Smooth muscle cell (in vitro differentiated cells): ENCODE measurements at regions not wholly inside any gene's neighbourhood (a gene's known extent, or its start where the extent isn't known, plus 50 kb on each side); places are given as distances from the start of the nearest gene placed in this dataset.
"Not testable (repeated sequence)": the region's sequence is repeated elsewhere in the genome, so short reads cannot be mapped to it uniquely, and the experiment has no call there.

Experiments
- DNase-seq: peaks from one replicate; lab custom pipeline; 2025; ENCODE audit not compliant: unreplicated experiment; lab: John Stamatoyannopoulos, UW
- H2AFZ ChIP-seq: fragments of 200-600 bp; sonication (generic); 2 replicates; pipeline ENCODE4 v1.6.0; 2016; ENCODE audit warnings: antibody characterized with exemption, low read depth, mild to moderate bottlenecking
- H3F3A ChIP-seq: fragments of 200-600 bp; sonication (generic); 2 replicates; pipeline ENCODE4 v1.6.0; 2017; ENCODE audit warnings: antibody characterized with exemption, low read depth
- H3K27ac ChIP-seq: fragments of 200-600 bp; sonication (generic); 2 replicates; pipeline ENCODE4 v1.5.1; 2016; ENCODE audit warnings: low read depth, mild to moderate bottlenecking
- H3K27me3 ChIP-seq: fragments of 200-600 bp; sonication (generic); 2 replicates; pipeline ENCODE4 v1.6.1; 2016; ENCODE audit warnings: low read depth, mild to moderate bottlenecking
- H3K36me3 ChIP-seq: fragments of 200-600 bp; sonication (generic); 2 replicates; pipeline ENCODE4 v1.5.1; 2016; ENCODE audit warnings: low read depth
- H3K4me1 ChIP-seq: fragments of 200-600 bp; sonication (generic); 2 replicates; pipeline ENCODE4 v1.5.1; 2016; ENCODE audit warnings: low read depth
- H3K4me2 ChIP-seq: fragments of 200-600 bp; sonication (generic); 2 replicates; pipeline ENCODE4 v1.6.0; 2016; ENCODE audit warnings: mild to moderate bottlenecking
- H3K4me3 ChIP-seq: fragments of 200-600 bp; sonication (generic); 2 replicates; pipeline ENCODE4 v1.5.1; 2016; ENCODE audit warnings: mild to moderate bottlenecking
- H3K79me2 ChIP-seq: fragments of 200-600 bp; sonication (generic); 2 replicates; pipeline ENCODE4 v1.6.0; 2016; ENCODE audit warnings: low read depth, mild to moderate bottlenecking
- H3K9ac ChIP-seq: fragments of 200-600 bp; sonication (generic); 2 replicates; pipeline ENCODE4 v1.6.0; 2016; ENCODE audit warnings: low read depth
- H3K9me3 ChIP-seq: fragments of 200-600 bp; sonication (generic); replicated peaks from 2 replicates; pipeline ENCODE4 v1.5.1; 2016; ENCODE audit warnings: low read depth
- H4K20me1 ChIP-seq: fragments of 200-600 bp; sonication (generic); 2 replicates; pipeline ENCODE4 v1.6.0; 2016; ENCODE audit warnings: low read depth
- WGBS: methylation state at CpG from one replicate; pipeline ENCODE4 v1.1.7; 2016; ENCODE audit warnings: low lambda C conversion rate; 5-methylcytosine and 5-hydroxymethylcytosine counted together

DNA sequence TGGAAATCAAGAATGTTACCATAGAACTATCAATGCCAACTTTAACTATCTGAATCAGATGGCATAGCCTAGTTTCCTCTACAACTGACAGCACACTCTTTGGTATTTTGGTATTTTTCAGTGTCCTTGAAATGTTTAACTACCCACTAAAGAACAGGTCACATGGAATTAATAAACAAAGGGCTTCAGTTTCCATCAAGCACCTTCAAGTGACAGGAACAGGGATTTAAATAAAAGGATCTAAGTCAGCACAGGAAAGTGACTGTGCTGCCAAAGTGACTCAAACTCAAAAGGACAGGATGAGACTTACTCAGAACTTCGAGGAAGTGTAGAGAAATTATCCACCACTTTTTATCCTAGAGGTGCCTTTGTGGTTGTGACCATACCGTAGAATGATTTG, 117.7 kb downstream of the FAM72C start:
- WGBS: 65% methylated on average over 2 of the region's 2 CpGs
- not testable (repeated sequence) for H3K27me3 ChIP-seq, H3K9me3 ChIP-seq, H3K27ac ChIP-seq, H3K4me2 ChIP-seq, H2AFZ ChIP-seq, H3K9ac ChIP-seq, H3K36me3 ChIP-seq, DNase-seq, H3F3A ChIP-seq, H4K20me1 ChIP-seq, H3K79me2 ChIP-seq, H3K4me1 ChIP-seq, H3K4me3 ChIP-seq

DNA sequence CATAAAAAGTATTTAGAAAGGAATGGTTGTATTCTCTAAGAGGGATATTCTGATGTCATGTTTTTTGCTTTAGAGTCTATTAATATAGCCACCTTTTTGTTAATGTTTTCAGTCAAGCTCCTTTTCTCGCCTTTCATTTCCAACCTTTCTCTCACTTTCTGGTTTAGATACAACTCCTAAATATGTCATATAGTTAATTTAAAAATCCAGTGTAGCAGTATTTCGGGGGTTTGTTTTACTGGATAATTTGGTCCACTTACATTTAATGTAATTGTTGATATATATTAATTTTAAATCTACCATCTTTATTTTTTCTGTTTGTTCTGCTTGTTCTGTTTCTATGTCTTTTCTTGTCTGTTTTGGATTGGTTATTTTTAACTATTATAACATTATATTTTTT, 121.1 kb downstream of the FAM72C start:
- H3K27ac ChIP-seq, H2AFZ ChIP-seq, H3F3A ChIP-seq, H3K79me2 ChIP-seq, H3K9me3 ChIP-seq, H3K9ac ChIP-seq, H3K36me3 ChIP-seq, H3K4me3 ChIP-seq, H3K4me2 ChIP-seq, H3K4me1 ChIP-seq, DNase-seq, H3K27me3 ChIP-seq, H4K20me1 ChIP-seq: not testable (repeated sequence)
- 65% methylated on average over 2 of the region's 2 CpGs for WGBS

DNA sequence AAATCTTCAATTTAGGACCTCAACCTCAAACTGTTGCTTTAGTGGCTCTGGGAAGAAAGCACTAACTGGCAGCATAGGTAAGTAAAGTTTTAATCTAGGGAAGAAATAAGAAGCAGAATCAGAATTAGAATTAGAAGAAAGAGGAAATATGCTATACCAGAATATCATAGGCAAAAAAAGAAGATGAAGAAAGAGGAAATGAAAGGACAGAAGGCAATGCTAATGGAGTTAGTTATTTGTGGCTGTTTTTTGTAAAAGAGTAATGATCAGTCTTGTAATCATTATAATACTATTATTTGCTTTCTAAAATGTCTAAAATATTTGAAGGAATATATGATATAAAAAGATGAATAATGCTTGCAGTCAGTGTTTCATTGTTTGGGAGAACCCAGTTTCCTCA, 122.9 kb downstream of the FAM72C start:
- H3F3A ChIP-seq, H3K4me3 ChIP-seq, H3K27ac ChIP-seq, H3K36me3 ChIP-seq, H3K4me1 ChIP-seq, H3K9ac ChIP-seq, H3K4me2 ChIP-seq, DNase-seq, H4K20me1 ChIP-seq, H2AFZ ChIP-seq, H3K9me3 ChIP-seq, H3K79me2 ChIP-seq, H3K27me3 ChIP-seq: not testable (repeated sequence)

DNA sequence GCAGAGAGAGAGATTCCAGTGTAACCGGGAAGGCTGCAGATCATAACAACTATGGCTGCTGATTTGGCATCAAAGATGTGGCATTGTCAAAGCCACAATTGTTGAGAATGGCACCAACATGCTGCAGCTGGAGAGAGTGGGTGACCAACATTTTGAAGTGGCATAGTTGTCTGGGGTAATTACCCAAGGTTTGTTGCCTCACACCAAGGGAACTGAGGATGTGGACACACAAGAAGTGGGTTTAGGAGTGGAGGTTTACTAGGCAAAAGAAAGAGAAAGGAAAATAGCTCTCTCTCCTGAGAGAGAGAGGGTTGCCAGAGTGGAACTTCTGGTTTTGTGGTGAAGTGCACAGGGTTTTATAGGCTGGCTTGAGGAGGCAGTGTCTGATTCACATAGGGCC, 126.6 kb downstream of the FAM72C start:
- 83% methylated on average over 1 of the region's 1 CpG for WGBS
- H3K9me3 ChIP-seq, H3K4me1 ChIP-seq, H2AFZ ChIP-seq, H4K20me1 ChIP-seq, DNase-seq, H3K27me3 ChIP-seq, H3K79me2 ChIP-seq, H3K4me3 ChIP-seq, H3K36me3 ChIP-seq, H3F3A ChIP-seq, H3K4me2 ChIP-seq, H3K27ac ChIP-seq, H3K9ac ChIP-seq: not testable (repeated sequence)

DNA sequence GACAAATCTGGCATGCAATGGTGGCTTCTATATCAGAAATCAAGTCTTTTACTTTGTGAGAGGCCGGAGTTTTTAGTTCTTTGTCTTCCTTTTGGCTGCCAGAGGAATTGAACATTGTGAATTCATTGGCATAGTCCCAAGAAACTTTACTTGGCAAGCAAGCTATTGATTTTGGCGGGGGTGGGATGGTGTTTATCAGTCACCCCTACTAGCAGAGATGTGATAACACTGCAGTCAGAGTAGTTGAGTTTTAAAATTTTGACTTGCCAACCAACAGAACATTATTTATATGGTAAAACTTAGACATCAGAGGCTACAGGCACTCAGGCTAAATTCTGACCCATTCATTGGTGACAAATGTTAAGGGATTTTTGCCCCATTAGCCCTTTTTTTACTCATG, 129.7 kb downstream of the FAM72C start:
- not testable (repeated sequence) for H3K4me3 ChIP-seq, H2AFZ ChIP-seq, H3K27ac ChIP-seq, H4K20me1 ChIP-seq, H3K79me2 ChIP-seq, H3K9me3 ChIP-seq, H3K36me3 ChIP-seq, DNase-seq, H3F3A ChIP-seq, H3K4me1 ChIP-seq, H3K4me2 ChIP-seq, H3K9ac ChIP-seq, H3K27me3 ChIP-seq
- WGBS: 38% methylated on average over 2 of the region's 2 CpGs

DNA sequence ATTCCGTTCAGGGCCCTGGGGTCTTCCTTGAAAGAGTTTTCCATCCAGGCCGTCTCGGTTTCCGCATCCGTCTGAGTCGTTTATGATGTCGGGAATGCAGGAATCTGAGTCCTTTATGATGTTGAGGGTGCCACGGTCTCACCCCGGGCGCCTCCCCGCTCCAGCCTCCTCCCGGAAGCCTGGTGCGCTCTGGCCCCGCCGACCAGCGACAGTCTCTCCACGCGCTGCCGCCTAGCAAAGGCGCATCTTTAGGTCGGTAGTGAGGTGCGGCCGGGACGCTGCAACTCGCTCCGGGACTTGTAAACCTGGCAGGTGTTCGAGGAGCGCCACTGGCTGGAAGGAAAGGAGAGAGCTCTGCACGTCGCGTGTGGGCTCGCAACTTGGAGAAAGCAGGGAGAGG, 132.6 kb downstream of the FAM72C start:
- not testable (repeated sequence) for H3K27me3 ChIP-seq, H3F3A ChIP-seq, H3K4me1 ChIP-seq

DNA sequence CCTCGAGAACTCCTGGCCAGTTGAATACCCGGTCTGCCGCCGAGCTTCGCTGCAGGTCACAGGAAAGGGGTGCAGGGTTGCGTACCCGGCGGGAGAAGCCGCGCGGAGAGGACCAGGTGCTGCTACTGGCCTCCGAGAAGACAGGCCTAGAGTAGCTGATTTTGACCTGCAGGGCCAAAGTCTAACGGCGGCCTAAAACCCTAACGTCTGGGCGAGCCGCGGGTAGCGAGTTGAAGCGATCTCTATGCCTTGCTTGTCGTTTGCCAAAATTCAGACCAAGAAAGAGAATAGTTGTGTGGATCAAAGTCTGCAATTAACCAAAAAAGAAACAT, 133.2 kb downstream of the FAM72C start:
- not testable (repeated sequence) for H3K4me1 ChIP-seq, H3K79me2 ChIP-seq, H3F3A ChIP-seq, H3K36me3 ChIP-seq, H2AFZ ChIP-seq, DNase-seq, H4K20me1 ChIP-seq, H3K4me3 ChIP-seq, H3K27ac ChIP-seq, H3K9ac ChIP-seq, H3K27me3 ChIP-seq, H3K9me3 ChIP-seq, H3K4me2 ChIP-seq
- no CpG with 5 or more reads among the region's 21 CpGs for WGBS

More for the DNA sequence above, 132.6 kb downstream of the FAM72C start:
- H3K4me3 ChIP-seq, DNase-seq, H2AFZ ChIP-seq, H3K9ac ChIP-seq, H3K4me2 ChIP-seq, H3K27ac ChIP-seq, H4K20me1 ChIP-seq, H3K36me3 ChIP-seq, H3K79me2 ChIP-seq, H3K9me3 ChIP-seq: not testable (repeated sequence)
- WGBS: 84% methylated on average over 9 of the region's 32 CpGs

DNA sequence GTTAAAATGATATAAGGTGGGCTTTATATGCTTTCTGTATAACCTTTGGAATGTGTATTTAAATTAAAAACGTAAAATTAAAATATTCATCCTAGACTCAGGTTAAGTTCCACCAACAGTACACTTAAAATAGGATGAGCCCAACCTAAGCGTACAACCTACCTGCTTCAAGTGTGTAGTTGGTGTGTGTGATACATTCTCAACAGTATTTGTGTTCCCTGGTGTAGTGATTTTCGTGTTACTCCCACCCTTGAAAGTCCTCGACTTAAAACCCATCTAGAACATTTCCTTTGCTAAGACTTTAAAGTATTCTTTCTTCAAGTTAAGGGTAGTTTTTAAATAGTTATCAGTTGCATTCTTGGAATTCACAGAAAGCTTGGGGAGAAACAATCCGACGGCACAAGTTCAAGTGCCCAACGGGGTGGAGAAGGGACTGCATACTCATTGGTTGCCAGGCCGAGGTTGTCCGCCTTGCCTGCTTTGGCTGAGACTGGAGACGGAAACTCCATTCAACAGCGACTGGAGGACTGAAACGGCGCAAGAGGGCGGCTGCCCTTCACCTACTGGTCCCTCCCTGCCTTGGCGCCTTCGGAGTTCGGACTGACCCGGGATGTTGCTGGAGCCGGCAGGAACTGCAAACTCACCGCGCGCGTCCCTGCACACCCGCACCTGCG, 133.7 kb downstream of the FAM72C start:
- WGBS: 84% methylated on average over 23 of the region's 25 CpGs
- not testable (repeated sequence) for H4K20me1 ChIP-seq, H3F3A ChIP-seq, H3K4me3 ChIP-seq, H3K36me3 ChIP-seq, H3K9ac ChIP-seq, H3K9me3 ChIP-seq, H2AFZ ChIP-seq, H3K79me2 ChIP-seq, H3K4me1 ChIP-seq, H3K27me3 ChIP-seq, H3K4me2 ChIP-seq, H3K27ac ChIP-seq, DNase-seq

DNA sequence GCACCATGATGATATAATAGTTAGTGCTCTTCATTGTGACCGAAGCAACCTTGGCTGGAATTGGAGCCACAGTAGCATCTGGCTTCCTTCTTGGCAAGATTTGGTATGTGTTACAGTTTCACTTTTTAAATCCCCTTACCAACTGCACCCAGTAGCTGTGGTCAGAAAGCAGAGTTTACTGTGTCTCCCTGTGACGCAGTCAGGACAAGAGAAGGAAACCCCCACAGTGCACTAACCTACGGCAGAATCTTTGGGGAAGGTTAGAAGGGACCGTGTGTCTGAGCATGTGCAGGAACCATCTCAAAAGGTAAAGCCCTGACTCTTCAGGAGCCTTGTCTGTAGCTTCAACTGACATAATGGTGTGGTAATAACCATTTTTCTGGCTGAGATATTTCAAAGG, 138.4 kb downstream of the FAM72C start:
- not testable (repeated sequence) for H3K4me3 ChIP-seq, DNase-seq, H3K79me2 ChIP-seq, H4K20me1 ChIP-seq, H3K4me1 ChIP-seq, H3K27me3 ChIP-seq, H2AFZ ChIP-seq, H3F3A ChIP-seq, H3K27ac ChIP-seq, H3K36me3 ChIP-seq, H3K9ac ChIP-seq, H3K9me3 ChIP-seq, H3K4me2 ChIP-seq
- WGBS: 94% methylated on average over 2 of the region's 4 CpGs
